H9 (cell line): ENCODE measurements at regions not wholly inside any gene's neighbourhood (a gene's known extent, or its start where the extent isn't known, plus 50 kb on each side); places are given as distances from the start of the nearest gene placed in this dataset.

Experiments used
- DNase-seq: peaks from one replicate; pipeline ENCODE4 v3.0.0-alpha.2; 2017
- H2AFZ ChIP-seq: one replicate; pipeline ENCODE4 v1.6.1; 2013; ENCODE audit warnings: mild to moderate bottlenecking, low read length, control low read depth, moderate library complexity
- H2AK5ac ChIP-seq: 2 replicates; pipeline ENCODE4 v1.6.1; 2013; ENCODE audit warnings: low read length, control low read depth, mixed read lengths; ENCODE audit not compliant: insufficient read length
- H2BK120ac ChIP-seq: one replicate; pipeline ENCODE4 v1.6.1; 2013; ENCODE audit warnings: low read depth, mild to moderate bottlenecking, low read length, control low read depth, inconsistent platforms; ENCODE audit not compliant: poor library complexity, severe bottlenecking
- H2BK12ac ChIP-seq: 2 replicates; pipeline ENCODE4 v1.6.1; 2013; ENCODE audit warnings: low read length, control low read depth, mixed read lengths, low read depth; ENCODE audit not compliant: insufficient read length
- H2BK15ac ChIP-seq: 2 replicates; pipeline ENCODE4 v1.6.1; 2013; ENCODE audit warnings: low read depth, low read length, control low read depth
- H2BK20ac ChIP-seq: one replicate; pipeline ENCODE4 v1.6.1; 2013; ENCODE audit warnings: low read depth, mild to moderate bottlenecking, low read length, control low read depth, inconsistent platforms; ENCODE audit not compliant: poor library complexity, severe bottlenecking
- H2BK5ac ChIP-seq: 2 replicates; pipeline ENCODE4 v1.6.1; 2013; ENCODE audit warnings: low read length, control low read depth, mixed read lengths; ENCODE audit not compliant: insufficient read length
- H3K14ac ChIP-seq: 2 replicates; pipeline ENCODE4 v1.6.1; 2013; ENCODE audit warnings: low read length, control low read depth; ENCODE audit not compliant: insufficient read depth
- H3K18ac ChIP-seq: 2 replicates; pipeline ENCODE4 v1.6.1; 2013; ENCODE audit warnings: low read depth, mild to moderate bottlenecking, mixed read lengths, low read length, control low read depth; ENCODE audit not compliant: insufficient read length
- H3K23ac ChIP-seq: 2 replicates; pipeline ENCODE4 v1.6.1; 2013; ENCODE audit warnings: low read length, control low read depth, mixed read lengths, low read depth; ENCODE audit not compliant: insufficient read length
- H3K23me2 ChIP-seq: 2 replicates; pipeline ENCODE4 v1.6.1; 2013; ENCODE audit warnings: low read depth, mild to moderate bottlenecking, mixed read lengths, low read length, control low read depth; ENCODE audit not compliant: insufficient read length, poor library complexity, severe bottlenecking
- H3K27ac ChIP-seq: 2 replicates; pipeline ENCODE4 v1.5.1; 2013; ENCODE audit warnings: low read length, control low read depth, mixed read lengths, low read depth; ENCODE audit not compliant: insufficient read length
- H3K27me3 ChIP-seq: 2 replicates; pipeline ENCODE4 v1.6.1; 2013; ENCODE audit warnings: low read length, control low read depth, inconsistent platforms; ENCODE audit not compliant: insufficient read depth
- H3K4ac ChIP-seq: 2 replicates; pipeline ENCODE4 v1.6.1; 2013; ENCODE audit warnings: low read depth, mild to moderate bottlenecking, control low read depth, inconsistent platforms, low read length, moderate library complexity
- H3K4me1 ChIP-seq: 2 replicates; pipeline ENCODE4 v1.6.1; 2013; ENCODE audit warnings: low read length, control low read depth, inconsistent platforms; ENCODE audit not compliant: insufficient read depth
- H3K4me2 ChIP-seq: 2 replicates; pipeline ENCODE4 v1.6.1; 2013; ENCODE audit warnings: low read length, control low read depth, mixed read lengths; ENCODE audit not compliant: insufficient read length, insufficient read depth
- H3K56ac ChIP-seq: 2 replicates; pipeline ENCODE4 v1.6.1; 2013; ENCODE audit warnings: low read depth, mild to moderate bottlenecking, mixed read lengths, low read length, control low read depth; ENCODE audit not compliant: insufficient read length
- H3K79me1 ChIP-seq: 2 replicates; pipeline ENCODE4 v1.6.1; 2013; ENCODE audit warnings: low read depth, mild to moderate bottlenecking, moderate library complexity, low read length, control low read depth, inconsistent platforms; ENCODE audit not compliant: insufficient read depth, poor library complexity, severe bottlenecking
- H3K79me2 ChIP-seq: 2 replicates; pipeline ENCODE4 v1.6.1; 2013; ENCODE audit warnings: low read length, control low read depth, inconsistent platforms; ENCODE audit not compliant: insufficient read depth
- H3K9ac ChIP-seq: 2 replicates; pipeline ENCODE4 v1.6.1; 2013; ENCODE audit warnings: low read length, control low read depth, mixed read lengths; ENCODE audit not compliant: insufficient read length; ENCODE audit errors: extremely low read depth
- H3K9me3 ChIP-seq: one replicate; pipeline ENCODE4 v1.6.1; 2013; ENCODE audit warnings: low read depth, low read length, inconsistent platforms; ENCODE audit not compliant: control insufficient read depth
- H3T11ph ChIP-seq: one replicate; pipeline ENCODE4 v1.6.1; 2013; ENCODE audit warnings: mild to moderate bottlenecking, low read length, control low read depth, inconsistent platforms
- H4K20me1 ChIP-seq: one replicate; pipeline ENCODE4 v1.6.1; 2013; ENCODE audit not compliant: control insufficient read depth, insufficient read length, insufficient read depth
- H4K5ac ChIP-seq: 2 replicates; pipeline ENCODE4 v1.6.1; 2013; ENCODE audit warnings: low read depth, mild to moderate bottlenecking, mixed read lengths, low read length, control low read depth; ENCODE audit not compliant: insufficient read length
- H4K8ac ChIP-seq: replicated peaks from 2 replicates; pipeline ENCODE4 v1.6.1; 2013; ENCODE audit warnings: low read length, control low read depth, mixed read lengths, low read depth; ENCODE audit not compliant: insufficient read length
- H4K91ac ChIP-seq: 2 replicates; pipeline ENCODE4 v1.6.1; 2013; ENCODE audit warnings: low read depth, mild to moderate bottlenecking, moderate library complexity, mixed read lengths, low read length, control low read depth; ENCODE audit not compliant: insufficient read length
- H3K27ac Mint-ChIP-seq, 3 experiments: 2 replicates in 2 of 3; 3 replicates in 1 of 3; pipeline ENCODE4 v1.8.0; 2020 to 2021; ENCODE audit warnings: mixed read lengths in 3 of 3, mild to moderate bottlenecking in 1 of 3, moderate library complexity in 1 of 3
- H3K27me3 Mint-ChIP-seq: 2 replicates; pipeline ENCODE4 v1.8.0; 2021; ENCODE audit warnings: low read depth, mild to moderate bottlenecking, moderate library complexity, mixed read lengths
- H3K36me3 Mint-ChIP-seq, 3 experiments: 2 replicates in 2 of 3; 3 replicates in 1 of 3; pipeline ENCODE4 v1.8.0; 2020 to 2021; ENCODE audit warnings: low read depth in 3 of 3, mixed read lengths in 3 of 3; ENCODE audit not compliant: insufficient read depth in 1 of 3
- H3K4me1 Mint-ChIP-seq, 2 experiments: 2 replicates each; pipeline ENCODE4 v1.8.0; 2020; ENCODE audit warnings: mixed read lengths in 2 of 2
- H3K4me3 Mint-ChIP-seq, 2 experiments: 2 replicates in 1 of 2; 3 replicates in 1 of 2; pipeline ENCODE4 v1.8.0; 2020 to 2021; ENCODE audit warnings: mild to moderate bottlenecking in 2 of 2, mixed read lengths in 2 of 2, moderate library complexity in 1 of 2
- H3K9me3 Mint-ChIP-seq, 2 experiments: 2 replicates in 1 of 2; 3 replicates in 1 of 2; pipeline ENCODE4 v1.8.0; 2020; ENCODE audit warnings: mild to moderate bottlenecking in 2 of 2, mixed read lengths in 2 of 2, moderate library complexity in 1 of 2
- WGBS: extraction: QIAGEN DNeasy Blood & Tissue Kit; methylation state at CpG from one replicate; pipeline ENCODE4 v1.1.7; 2013; ENCODE audit warnings: missing lambda C conversion rate, low lambda C conversion rate, mixed read lengths; ENCODE audit not compliant: insufficient read length; ENCODE audit errors: extremely low coverage; 5-methylcytosine and 5-hydroxymethylcytosine counted together
- TF ChIP-seq, protein P1 (sequence below): fragments of 200-600 bp; sonication (generic); conservative IDR thresholded peaks from 3 replicates; pipeline ENCODE4 v1.8.0; 2021; ENCODE audit warnings: antibody characterized with exemption, mild to moderate bottlenecking

DNA sequence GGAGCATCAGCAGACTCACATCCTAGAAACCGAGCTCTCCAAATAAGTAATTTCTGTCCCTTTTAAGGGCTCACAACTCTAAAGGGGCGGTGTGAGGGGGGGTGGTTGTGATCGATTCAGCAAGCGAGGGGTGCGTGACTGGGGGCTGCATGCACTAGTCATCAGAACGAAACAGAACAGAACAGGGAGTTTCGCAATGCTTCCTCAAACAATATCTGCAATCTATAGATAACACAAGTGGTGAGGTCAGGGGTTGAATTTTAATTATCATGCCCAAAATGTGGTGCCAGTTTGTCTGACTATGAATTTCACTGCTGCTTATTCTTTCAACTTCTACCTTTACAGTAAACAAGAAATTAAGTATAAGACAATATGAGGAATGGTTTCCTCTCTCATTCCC, 1003.0 kb upstream of the NCAM2 start:
- no CpG with 5 or more reads among the region's 7 CpGs for WGBS
- no peaks in the 10 kb centered on the region for H3K27me3 Mint-ChIP-seq
- H3K27me3 ChIP-seq, result no peaks in the 10 kb centered on the region
- H3K23me2 ChIP-seq, result no peaks in the 10 kb centered on the region
- H3K27ac ChIP-seq, result no peak overlapping the region
- H2BK120ac ChIP-seq, result no peak overlapping the region
- H3K4me1 ChIP-seq, result no peaks in the 10 kb centered on the region
- H3K4me1 Mint-ChIP-seq, result peaks cover 0 to 7% of the 10 kb centered on the region in 2 experiments; a peak in 2 of 4 replicates
- H3K18ac ChIP-seq, result no peak overlapping the region
- no peak overlapping the region for H3K56ac ChIP-seq
- TF ChIP-seq, protein P1, sequence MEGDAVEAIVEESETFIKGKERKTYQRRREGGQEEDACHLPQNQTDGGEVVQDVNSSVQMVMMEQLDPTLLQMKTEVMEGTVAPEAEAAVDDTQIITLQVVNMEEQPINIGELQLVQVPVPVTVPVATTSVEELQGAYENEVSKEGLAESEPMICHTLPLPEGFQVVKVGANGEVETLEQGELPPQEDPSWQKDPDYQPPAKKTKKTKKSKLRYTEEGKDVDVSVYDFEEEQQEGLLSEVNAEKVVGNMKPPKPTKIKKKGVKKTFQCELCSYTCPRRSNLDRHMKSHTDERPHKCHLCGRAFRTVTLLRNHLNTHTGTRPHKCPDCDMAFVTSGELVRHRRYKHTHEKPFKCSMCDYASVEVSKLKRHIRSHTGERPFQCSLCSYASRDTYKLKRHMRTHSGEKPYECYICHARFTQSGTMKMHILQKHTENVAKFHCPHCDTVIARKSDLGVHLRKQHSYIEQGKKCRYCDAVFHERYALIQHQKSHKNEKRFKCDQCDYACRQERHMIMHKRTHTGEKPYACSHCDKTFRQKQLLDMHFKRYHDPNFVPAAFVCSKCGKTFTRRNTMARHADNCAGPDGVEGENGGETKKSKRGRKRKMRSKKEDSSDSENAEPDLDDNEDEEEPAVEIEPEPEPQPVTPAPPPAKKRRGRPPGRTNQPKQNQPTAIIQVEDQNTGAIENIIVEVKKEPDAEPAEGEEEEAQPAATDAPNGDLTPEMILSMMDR, result no peak
- H2BK20ac ChIP-seq, result no peak overlapping the region
- no peaks in the 10 kb centered on the region for H3K79me2 ChIP-seq
- no peak overlapping the region for H3K14ac ChIP-seq
- H4K8ac ChIP-seq, result no peak overlapping the region
- H3K9ac ChIP-seq, result no peak overlapping the region
- no peak overlapping the region for H2AFZ ChIP-seq
- H2BK5ac ChIP-seq, result no peak overlapping the region
- no peaks in the 10 kb centered on the region for H4K20me1 ChIP-seq
- no peak overlapping the region for H3K4me2 ChIP-seq
- no peak for DNase-seq
- peaks cover 14 to 19% of the 10 kb centered on the region in 2 experiments for H3K9me3 Mint-ChIP-seq
- no peak overlapping the region for H2AK5ac ChIP-seq
- H3K23ac ChIP-seq, result no peak overlapping the region
- peaks cover 7 to 27% (median 10%) of the 10 kb centered on the region in 3 experiments for H3K36me3 Mint-ChIP-seq
- no peak overlapping the region for H2BK15ac ChIP-seq
- no peaks in the 10 kb centered on the region for H3K9me3 ChIP-seq
- H3K79me1 ChIP-seq, result no peaks in the 10 kb centered on the region
- no peak overlapping the region for H2BK12ac ChIP-seq
- no peak overlapping the region for H4K5ac ChIP-seq
- H3T11ph ChIP-seq, result no peak overlapping the region
- no peak overlapping the region for H3K27ac Mint-ChIP-seq
- no peak overlapping the region for H3K4me3 Mint-ChIP-seq
- no peak overlapping the region for H3K4ac ChIP-seq
- H4K91ac ChIP-seq, result no peak overlapping the region
